IPS-20b (cell line): ENCODE measurements at regions not wholly inside any gene's neighbourhood (a gene's known extent, or its start where the extent isn't known, plus 50 kb on each side); places are given as distances from the start of the nearest gene placed in this dataset.

Experiments
- H3K27ac ChIP-seq: one replicate; pipeline ENCODE4 v1.5.1; 2013; ENCODE audit warnings: low read length
- H3K27me3 ChIP-seq: 2 replicates; pipeline ENCODE4 v1.6.1; 2013; ENCODE audit warnings: mild to moderate bottlenecking, low read length, inconsistent platforms; ENCODE audit not compliant: insufficient read depth
- H3K36me3 ChIP-seq: 2 replicates; pipeline ENCODE4 v1.6.1; 2013; ENCODE audit warnings: low read depth, mild to moderate bottlenecking, inconsistent platforms, low read length, moderate library complexity; ENCODE audit not compliant: insufficient read depth
- H3K4me1 ChIP-seq: 2 replicates; pipeline ENCODE4 v1.6.1; 2013; ENCODE audit warnings: mild to moderate bottlenecking, control low read depth, inconsistent platforms, low read length, moderate library complexity; ENCODE audit not compliant: insufficient read depth
- H3K4me3 ChIP-seq: 2 replicates; pipeline ENCODE4 v1.5.1; 2013; ENCODE audit warnings: mild to moderate bottlenecking, low read length, inconsistent platforms
- H3K9ac ChIP-seq: 2 replicates; pipeline ENCODE4 v1.6.1; 2013; ENCODE audit warnings: low read depth, mild to moderate bottlenecking, inconsistent platforms, low read length, moderate library complexity
- H3K9me3 ChIP-seq: 2 replicates; pipeline ENCODE4 v1.6.1; 2013; ENCODE audit warnings: mild to moderate bottlenecking, low read depth, low read length, inconsistent platforms; ENCODE audit not compliant: insufficient read depth

GRCh38 chr5:103441523-103441922 lies 121.1 kb downstream of the NUDT12 start:
- no peaks in the 10 kb centered on the region for H3K9me3 ChIP-seq
- H3K4me3 ChIP-seq: no peak overlapping the region
- no peaks in the 10 kb centered on the region for H3K27me3 ChIP-seq
- H3K36me3 ChIP-seq: no peaks in the 10 kb centered on the region
- no peak overlapping the region for H3K27ac ChIP-seq
- H3K4me1 ChIP-seq: peaks cover 11% of the 10 kb centered on the region
- no peak overlapping the region for H3K9ac ChIP-seq

GRCh38 chr5:103439007-103439406 lies 123.6 kb downstream of the NUDT12 start:
- Histone ChIP-seq H3K4me1 (peaks cover 3% of the 10 kb centered on the region; the same call in 1 of the 2 replicates), H3K27ac (no peak overlapping the region), H3K27me3 (no peaks in the 10 kb centered on the region), H3K9me3 (no peaks in the 10 kb centered on the region), H3K9ac (no peak overlapping the region), H3K36me3 (no peaks in the 10 kb centered on the region), H3K4me3 (no peak overlapping the region)

- Histone ChIP-seq H3K9ac (no peak overlapping the region), H3K9me3 (no peaks in the 10 kb centered on the region), H3K27me3 (no peaks in the 10 kb centered on the region), H3K27ac (no peak overlapping the region), H3K36me3 (no peaks in the 10 kb centered on the region), H3K4me3 (no peak overlapping the region), H3K4me1 (peaks cover under 1% of the 10 kb centered on the region; the same call in 1 of the 2 replicates)
Measured at GRCh38 chr5:103436656-103437055, 125.9 kb downstream of the NUDT12 start.

- Histone ChIP-seq H3K9ac (no peak overlapping the region), H3K36me3 (no peaks in the 10 kb centered on the region)
Measured at GRCh38 chr5:103436112-103436511, 126.5 kb downstream of the NUDT12 start.

GRCh38 chr5:103435136-103435889 lies 127.3 kb downstream of the NUDT12 start:
- no peaks in the 10 kb centered on the region for H3K36me3 ChIP-seq

More at GRCh38 chr5:103436112-103436511, 126.5 kb downstream of the NUDT12 start:
- Histone ChIP-seq H3K27ac (no peak overlapping the region), H3K4me1 (no peaks in the 10 kb centered on the region), H3K27me3 (no peaks in the 10 kb centered on the region), H3K4me3 (no peak overlapping the region), H3K9me3 (no peaks in the 10 kb centered on the region)

GRCh38 chr5:103434057-103434456 lies 128.5 kb downstream of the NUDT12 start:
- Histone ChIP-seq H3K27ac (no peak overlapping the region), H3K36me3 (no peaks in the 10 kb centered on the region), H3K27me3 (no peaks in the 10 kb centered on the region), H3K4me3 (no peak overlapping the region), H3K9ac (no peak overlapping the region), H3K4me1 (no peaks in the 10 kb centered on the region), H3K9me3 (no peaks in the 10 kb centered on the region)

More at GRCh38 chr5:103435136-103435889, 127.3 kb downstream of the NUDT12 start:
- Histone ChIP-seq H3K4me1 (no peaks in the 10 kb centered on the region), H3K4me3 (no peak overlapping the region), H3K27me3 (no peaks in the 10 kb centered on the region), H3K9me3 (no peaks in the 10 kb centered on the region), H3K9ac (no peak overlapping the region), H3K27ac (no peak overlapping the region)

GRCh38 chr5:103433211-103433610 lies 129.4 kb downstream of the NUDT12 start:
- no peak overlapping the region for H3K4me3 ChIP-seq
- no peaks in the 10 kb centered on the region for H3K27me3 ChIP-seq
- no peaks in the 10 kb centered on the region for H3K9me3 ChIP-seq
- no peak overlapping the region for H3K27ac ChIP-seq
- no peak overlapping the region for H3K9ac ChIP-seq
- no peaks in the 10 kb centered on the region for H3K4me1 ChIP-seq
- no peaks in the 10 kb centered on the region for H3K36me3 ChIP-seq

GRCh38 chr5:103428923-103429322 lies 133.7 kb downstream of the NUDT12 start:
- Histone ChIP-seq H3K9ac (no peak overlapping the region), H3K27ac (no peak overlapping the region), H3K4me1 (no peaks in the 10 kb centered on the region), H3K9me3 (no peaks in the 10 kb centered on the region), H3K27me3 (no peaks in the 10 kb centered on the region), H3K4me3 (no peak overlapping the region), H3K36me3 (no peaks in the 10 kb centered on the region)

- Histone ChIP-seq H3K27me3 (no peaks in the 10 kb centered on the region), H3K9me3 (no peaks in the 10 kb centered on the region), H3K4me3 (no peak overlapping the region), H3K4me1 (no peaks in the 10 kb centered on the region), H3K9ac (no peak overlapping the region), H3K27ac (no peak overlapping the region), H3K36me3 (no peaks in the 10 kb centered on the region)
Measured at GRCh38 chr5:103428411-103428871, 134.1 kb downstream of the NUDT12 start.

GRCh38 chr5:103427326-103427725 lies 135.3 kb downstream of the NUDT12 start:
- Histone ChIP-seq H3K27ac (no peak overlapping the region), H3K9ac (no peak overlapping the region), H3K9me3 (no peaks in the 10 kb centered on the region), H3K27me3 (no peaks in the 10 kb centered on the region), H3K4me3 (no peak overlapping the region), H3K4me1 (no peaks in the 10 kb centered on the region), H3K36me3 (no peaks in the 10 kb centered on the region)

- Histone ChIP-seq H3K4me3 (no peak overlapping the region), H3K9me3 (no peaks in the 10 kb centered on the region), H3K36me3 (no peaks in the 10 kb centered on the region), H3K27ac (no peak overlapping the region), H3K9ac (no peak overlapping the region), H3K4me1 (no peaks in the 10 kb centered on the region), H3K27me3 (no peaks in the 10 kb centered on the region)
Measured at GRCh38 chr5:103425686-103426454, 136.7 kb downstream of the NUDT12 start.
